ENCODE measurements at regions not wholly inside any gene's neighbourhood (a gene's known extent, or its start where the extent isn't known, plus 50 kb on each side); places are given as distances from the start of the nearest gene placed in this dataset.

DNA sequence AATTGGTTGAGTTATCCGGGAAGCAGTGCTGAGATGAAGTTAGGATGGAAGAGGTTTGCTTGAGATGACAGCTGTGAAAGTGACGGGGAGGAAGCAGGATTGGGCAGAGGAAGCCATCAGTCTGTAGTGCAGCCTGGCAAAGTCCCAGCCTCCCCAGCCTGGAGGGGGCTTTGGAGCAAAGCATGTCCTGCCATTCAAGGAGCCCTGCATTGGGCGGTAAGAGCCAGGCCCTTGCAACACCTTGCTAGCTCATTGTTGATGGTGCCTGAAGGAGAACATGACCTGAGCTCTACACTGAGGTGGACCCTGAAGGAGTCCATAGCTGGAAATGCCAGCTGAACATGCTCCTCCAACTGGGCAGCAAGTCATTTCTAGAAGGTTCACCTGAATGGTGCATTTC is 228.9 kb downstream of the ACKR3 start:
- intact Hi-C loops (cut with DNase I): no loop called here
- no peak for DNase-seq

DNA sequence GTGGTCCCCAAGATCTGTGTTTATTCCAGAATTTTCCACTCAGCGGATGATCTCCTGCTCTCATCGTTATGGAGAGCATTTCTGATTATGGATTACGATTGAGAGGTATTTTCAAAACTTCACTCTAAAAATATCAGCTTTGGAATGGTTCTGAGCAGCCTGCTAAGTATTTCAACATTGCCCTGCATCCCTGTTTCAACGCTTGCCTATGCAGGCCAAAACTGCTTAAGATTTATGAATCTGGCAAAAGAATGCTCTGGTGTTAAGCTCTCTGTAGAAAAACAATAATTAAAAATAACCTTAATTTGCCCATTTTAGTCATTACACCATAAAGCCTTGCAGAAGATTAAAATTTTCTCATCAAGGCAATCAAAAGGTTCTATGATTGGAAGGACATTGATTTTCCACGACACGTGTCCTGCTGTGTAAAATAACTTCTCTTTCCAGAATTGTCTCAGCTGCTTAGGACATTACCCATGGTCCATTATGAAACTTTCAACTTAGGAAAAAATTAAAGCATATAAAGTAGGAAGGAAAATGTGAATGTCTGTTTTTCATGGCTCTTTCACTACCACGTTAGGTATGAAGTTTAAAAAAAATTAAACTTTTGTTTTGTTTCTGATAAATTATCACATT is 229.9 kb downstream of the ACKR3 start:
- DNase-seq: no peak
- intact Hi-C loops (cut with DNase I): no loop called here

DNA sequence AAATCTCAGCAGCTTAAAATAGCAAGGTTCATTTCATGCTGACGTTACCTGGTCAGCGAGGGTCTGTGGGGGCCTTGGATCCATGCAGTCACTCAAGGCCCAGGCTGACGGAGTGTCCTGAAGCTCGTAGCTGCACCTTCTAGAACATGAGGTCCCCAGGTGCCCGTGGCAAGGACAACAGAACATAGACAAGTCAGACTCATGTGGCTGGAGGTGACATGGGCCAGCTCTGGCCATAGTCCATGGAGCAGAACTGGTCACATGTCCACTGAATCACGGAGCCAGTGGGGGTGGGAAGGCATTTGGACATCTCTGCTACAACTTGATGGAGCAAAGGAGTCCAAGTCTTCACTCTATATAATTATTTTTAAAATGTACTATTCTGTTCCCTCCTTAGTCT is 233.2 kb downstream of the ACKR3 start:
- no peak for DNase-seq
- intact Hi-C loops (cut with DNase I): no loop called here

DNA sequence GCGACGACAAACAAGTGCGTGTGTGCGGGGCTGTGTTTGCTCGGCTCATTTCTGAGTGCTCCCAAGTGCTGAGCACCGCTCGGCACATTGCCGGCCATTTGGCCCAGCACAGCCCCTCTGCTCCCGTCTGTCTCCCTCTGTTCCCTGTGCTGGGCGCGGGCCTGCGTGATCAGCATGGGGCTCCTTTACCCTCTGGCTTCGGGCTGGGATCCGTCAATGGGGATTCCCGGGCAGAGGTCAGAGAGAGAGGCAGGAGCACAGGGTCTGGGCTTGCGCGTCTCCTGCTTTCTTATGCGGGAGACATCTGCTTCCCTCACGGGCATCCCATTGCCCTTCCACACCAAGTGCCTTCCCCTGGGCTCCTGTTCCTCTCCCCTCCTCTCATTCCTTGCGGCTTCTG is 234.0 kb downstream of the ACKR3 start:
- intact Hi-C loops (cut with DNase I): no loop called here
- DNase-seq: peak in 1 of 42 donors; percentile 3

DNA sequence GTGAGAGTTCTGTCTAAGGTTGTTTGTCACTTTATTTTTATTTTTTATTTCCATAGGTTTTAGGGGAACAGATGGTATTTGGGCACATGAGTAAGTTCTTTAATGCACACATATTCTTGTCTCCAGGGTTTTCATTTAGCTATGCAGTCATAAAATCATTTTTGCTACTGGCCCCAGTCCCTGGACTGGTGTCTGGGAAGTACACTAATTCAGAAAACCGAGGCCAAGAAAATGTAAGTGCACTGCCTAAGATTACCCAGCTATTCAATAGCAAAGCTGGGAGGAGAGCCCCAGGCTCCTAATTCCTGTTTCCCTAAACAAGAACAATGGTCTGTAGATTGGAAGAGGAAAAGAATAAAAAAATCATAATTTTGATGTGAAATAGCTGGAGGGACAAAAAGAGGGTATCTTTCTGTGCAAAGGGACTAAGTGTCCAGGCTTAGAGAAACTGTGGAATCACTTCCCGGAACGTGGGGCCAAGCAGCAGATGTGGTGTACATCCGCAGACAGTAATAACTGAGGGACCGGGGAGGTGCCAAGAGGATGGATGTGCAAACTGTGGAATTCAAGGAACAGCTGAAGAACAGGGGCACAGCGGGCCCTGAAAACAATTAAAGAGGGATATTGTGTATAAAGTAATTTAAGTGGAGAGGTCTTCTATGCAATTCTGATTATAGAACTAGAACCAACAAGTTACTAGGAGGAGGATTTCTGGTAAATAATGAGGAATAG is 236.3 kb downstream of the ACKR3 start:
- intact Hi-C loops (cut with DNase I): no loop called here
- no peak for DNase-seq

DNA sequence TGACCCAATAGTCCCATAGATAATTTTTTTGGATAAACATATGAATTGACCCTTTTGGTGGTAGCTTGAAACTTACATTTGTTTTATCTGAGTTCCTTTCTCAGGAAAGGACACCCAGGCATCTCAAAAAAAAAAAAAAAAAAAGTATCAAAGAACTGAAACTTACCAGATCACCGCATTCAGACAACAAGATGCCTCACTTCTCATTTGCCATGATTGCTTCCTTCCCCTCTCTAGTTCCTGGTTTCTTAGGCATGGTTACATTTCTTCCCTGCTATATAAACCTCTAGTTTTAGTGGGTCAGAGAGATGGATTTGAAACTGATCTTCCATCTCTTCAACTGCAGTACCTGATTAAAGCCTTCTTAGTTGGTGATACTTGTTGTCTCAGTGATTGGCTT is 240.1 kb downstream of the ACKR3 start:
- intact Hi-C loops (cut with DNase I): no loop called here
- DNase-seq: no peak

DNA sequence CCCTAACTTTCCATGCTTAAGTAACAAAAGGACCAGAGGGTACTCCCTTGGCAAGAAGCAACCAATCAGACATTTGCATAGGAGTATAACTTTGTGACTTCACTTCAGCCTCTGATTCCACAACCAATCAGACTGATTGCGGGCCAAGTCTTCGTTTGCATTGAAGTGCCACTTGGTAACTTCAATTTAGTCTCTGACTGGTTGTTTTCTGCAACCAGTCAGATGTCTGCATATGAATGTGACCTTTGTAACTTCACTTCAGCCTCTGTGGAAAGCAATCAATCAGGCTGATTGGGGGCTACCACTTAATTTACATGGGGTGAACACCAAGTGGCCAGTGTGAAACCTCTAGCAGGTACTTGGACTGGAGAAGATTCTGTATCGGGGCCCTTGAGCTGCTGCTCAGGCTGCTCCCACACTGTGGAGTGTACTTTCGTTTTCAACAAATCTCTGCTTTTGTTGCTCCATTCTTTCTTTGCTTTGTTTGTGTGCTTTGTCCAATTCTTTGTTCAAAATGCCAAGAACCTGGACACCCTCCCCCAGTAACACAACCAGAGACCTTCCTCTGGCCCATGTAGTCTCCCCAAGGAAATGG is 241.5 kb downstream of the ACKR3 start:
- intact Hi-C loops (cut with DNase I): no loop called here
- no peak for DNase-seq

DNA sequence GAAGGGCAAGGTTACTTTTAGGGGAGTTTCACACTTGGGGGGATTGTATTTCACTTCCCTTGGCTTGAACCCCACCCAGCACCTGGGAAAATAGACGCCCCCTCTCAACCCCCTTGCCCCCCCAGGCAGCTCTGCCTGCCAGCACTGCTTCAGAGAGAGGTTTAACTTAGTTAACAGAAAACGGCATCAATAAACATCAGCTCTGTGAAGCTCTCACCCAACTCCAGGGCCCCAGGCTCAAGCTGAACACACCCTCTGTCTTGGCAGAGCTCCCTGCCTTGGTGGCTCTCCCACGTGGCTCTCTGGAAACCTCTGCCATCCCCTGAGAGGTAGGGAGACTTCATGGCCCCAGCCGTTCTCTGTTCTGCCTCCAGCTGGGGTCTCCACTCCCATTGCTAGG is 244.1 kb downstream of the ACKR3 start:
- no peak for DNase-seq
- intact Hi-C loops (cut with DNase I): no loop called here

DNA sequence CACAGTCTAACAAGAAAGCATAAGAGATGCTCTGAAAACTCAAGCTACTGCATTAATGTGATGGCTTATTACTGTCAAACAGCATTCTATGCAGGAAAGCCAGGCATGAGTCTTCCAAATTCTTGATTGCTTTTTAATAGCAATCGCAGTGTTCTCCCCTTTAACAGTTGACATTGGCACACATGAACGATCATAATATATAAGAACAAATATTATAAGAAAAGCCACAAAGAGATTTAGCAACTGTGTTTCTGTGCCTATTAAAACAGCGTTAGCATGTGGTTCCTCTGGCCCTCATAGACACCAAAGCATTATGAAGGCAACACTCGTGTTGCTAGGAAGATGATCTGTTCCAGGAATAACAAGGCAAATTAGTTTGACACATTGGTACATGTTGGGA is 245.0 kb downstream of the ACKR3 start:
- intact Hi-C loops (cut with DNase I): no loop called here
- DNase-seq: no peak

DNA sequence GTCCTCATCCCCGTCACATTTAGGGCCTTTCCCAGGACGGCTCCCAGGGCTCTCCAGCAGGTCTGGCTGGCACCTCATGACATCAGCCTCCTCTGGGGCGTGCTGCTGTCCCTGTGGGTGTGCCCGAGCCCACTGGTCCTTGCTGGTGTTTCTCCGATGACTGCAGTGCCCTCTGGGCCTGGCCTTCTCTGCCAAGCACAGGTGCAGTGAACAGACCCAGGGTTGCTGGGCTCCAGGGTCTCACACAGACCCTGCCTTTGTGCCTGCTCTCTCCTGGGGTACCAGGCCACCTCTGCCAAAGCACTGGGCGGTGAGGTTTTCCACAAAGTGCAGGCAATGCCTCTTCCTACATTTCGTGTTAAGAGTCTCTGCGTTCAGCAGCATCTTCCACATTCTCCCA is 246.1 kb downstream of the ACKR3 start:
- no peak for DNase-seq
- intact Hi-C loops (cut with DNase I): no loop called here

DNA sequence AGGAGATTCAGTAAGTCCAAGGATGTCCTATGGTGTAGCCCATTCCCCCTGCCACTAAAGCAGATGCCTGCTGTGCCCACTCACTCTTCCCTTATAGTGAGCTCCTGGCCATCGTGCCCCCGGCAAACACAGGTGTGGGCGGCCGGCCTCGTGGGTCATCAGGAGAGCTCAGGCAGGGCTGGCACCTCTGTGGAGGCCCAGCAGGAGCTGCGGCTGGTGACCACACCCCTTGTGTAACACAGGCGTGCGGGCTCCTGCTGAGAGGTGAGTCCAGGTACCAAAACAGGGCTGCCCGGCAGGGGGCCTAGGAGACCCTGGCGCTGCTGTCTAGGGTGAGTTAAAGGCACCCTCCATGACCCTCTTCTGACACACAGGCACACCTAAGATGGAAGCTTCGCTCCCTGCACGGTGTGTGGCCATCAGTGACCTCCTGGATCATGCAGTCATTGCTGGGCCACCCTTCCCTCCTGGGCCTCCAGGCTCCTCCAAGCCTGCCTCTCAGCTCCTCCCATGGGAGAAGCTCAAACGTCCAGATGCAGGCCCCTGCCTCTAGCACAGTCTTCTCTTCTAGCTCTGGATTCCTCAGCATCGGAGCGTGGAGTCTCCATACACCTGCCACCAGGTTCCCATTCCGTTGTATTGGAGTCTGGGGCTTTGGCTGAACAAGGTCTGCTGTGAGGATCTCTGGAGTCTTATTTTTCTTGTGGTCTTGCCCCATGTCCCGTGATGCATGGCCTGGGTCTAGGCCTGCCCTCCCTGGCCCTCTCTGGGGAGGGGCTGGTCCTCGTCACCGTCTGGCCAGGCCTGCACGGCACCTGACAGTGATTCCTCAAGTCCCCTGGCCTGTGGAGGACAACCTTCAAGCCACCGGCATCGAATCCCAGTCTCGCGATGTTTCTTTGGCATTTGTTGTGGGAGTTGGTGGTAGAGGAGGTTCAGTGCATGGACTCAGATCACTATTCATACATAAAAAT is 246.9 kb downstream of the ACKR3 start:
- DNase-seq: no peak
- intact Hi-C loops (cut with DNase I): no loop called here

DNA sequence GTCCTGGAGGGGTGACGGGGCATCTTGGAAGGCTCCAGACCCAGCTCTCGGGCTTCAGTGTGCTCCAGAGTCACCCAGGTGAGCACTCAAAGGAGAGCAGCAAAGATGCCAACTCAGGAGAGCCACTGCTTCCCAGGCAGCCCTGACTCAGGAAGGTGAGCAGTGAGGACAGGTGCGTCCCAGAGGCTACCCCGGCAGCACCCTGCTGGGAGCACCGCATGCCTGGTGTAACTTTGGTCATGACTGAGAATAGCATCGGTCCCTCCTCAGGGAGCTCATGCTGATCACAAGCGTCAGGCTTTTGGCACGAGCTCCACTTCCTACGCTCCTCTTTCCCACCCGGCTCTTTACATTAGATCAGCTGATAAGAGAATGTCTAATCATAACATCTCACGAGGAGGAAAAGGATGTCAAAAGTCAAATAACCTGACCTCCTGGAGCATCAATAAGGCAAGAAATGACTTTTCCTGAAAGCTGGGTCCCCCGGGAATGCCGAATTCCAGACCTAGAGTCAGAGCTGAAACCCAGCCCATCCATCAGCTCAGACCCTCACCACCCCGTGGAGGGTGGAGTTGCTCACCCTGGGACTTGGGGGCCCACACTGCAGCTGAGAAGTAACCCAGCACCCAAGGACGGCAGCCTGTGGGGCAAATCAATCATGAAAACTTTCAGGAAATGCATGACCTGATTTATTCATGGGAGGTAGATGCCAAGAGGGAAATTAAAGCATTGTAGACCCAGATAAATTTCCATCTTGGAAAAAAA is 248.8 kb downstream of the ACKR3 start:
- DNase-seq: no peak

DNA sequence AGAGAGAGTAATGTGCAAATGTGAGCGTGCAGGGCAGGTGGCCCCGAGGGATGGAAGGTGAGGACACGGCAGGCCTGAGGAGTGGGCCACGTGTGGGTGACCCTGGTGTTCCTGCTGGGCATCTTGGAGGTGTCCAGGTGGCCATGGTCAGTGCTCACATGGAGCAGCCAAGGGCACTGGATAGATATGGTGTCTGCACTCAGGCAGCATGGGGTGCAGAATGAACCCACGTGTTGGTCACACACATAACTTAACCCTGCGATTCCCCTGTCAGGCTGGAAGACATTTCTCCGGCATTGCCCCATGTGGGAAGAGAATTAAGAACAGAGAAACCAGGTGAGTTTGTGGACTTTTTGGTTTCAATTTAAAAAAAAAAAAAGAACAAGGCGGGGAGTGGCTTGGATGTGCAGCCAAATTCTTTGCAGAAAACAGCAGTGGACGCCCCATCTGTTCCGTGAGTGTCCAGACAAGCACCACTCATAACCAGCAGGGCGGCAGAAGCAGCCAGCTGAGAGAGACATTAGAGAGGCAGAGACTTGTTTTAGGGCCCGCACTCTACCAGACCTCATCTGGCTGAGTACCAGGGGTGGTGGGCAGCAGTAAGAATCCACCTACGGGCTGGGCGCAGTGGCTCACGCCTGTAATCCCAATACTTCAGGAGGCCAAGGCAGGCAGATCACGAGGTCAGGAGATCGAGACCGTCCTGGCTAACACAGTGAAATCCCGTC is 249.8 kb downstream of the ACKR3 start:
- no peak for DNase-seq
- intact Hi-C loops (cut with DNase I): no loop called here

More for the DNA sequence above, 248.8 kb downstream of the ACKR3 start:
- intact Hi-C loops (cut with DNase I): no loop called here

DNA sequence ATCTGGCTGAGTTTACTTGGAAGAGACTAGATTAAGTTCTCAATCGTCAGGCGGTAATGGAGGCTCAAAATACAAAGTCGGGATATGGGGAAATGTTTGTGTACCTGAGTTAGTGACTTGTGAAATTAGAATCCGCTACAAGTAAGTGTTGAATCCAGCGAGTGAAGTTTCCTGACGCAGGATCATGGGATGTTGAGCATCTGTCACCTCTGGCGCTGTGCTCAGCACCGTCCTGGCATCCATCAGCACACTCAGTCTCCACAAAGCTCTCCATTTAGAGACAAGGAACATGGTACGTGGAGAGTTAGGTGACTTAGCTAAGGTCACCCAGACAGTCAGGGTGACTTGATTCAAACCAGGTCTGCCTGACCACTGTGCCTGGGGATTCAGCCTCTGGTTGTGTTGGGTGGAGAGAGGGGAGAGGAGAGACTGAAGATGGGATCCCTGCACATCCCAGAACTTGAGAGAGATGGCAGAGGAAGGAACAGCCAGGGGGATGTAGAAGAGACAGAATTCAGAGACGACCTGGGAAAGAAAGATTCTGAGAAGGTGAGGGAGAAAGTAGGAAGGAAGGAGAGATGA is 251.2 kb downstream of the ACKR3 start:
- intact Hi-C loops (cut with DNase I): no loop called here
- no peak for DNase-seq

DNA sequence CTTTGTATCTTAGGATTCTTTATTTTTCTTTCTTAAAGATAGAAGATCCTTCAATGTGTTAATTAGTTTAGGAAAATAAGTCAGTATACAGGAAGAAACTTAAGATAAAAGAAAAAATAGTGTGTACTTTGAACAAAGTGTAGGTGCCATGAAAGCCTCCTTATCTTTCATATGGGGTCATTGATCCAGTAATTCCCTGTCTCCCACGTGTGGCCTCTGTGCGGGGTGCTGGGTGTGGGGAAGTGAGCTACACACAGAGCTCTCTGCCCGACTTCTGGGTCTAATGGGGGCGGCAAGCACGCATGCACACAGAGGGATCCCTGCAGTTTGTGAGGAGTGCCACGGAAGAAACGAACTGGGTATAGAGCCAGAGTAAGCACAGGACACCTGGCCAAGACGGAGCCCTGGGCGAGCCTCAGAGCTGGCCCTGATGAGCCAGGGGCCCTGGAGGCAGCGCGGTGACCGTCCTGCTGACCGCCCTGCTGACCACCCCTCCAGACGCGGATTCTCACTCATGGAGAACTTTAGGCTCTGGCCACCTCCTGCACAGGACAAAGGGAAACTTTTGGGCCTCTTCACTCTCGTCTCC is 253.5 kb downstream of the ACKR3 start:
- no peak for DNase-seq
- intact Hi-C loops (cut with DNase I): no loop called here

DNA sequence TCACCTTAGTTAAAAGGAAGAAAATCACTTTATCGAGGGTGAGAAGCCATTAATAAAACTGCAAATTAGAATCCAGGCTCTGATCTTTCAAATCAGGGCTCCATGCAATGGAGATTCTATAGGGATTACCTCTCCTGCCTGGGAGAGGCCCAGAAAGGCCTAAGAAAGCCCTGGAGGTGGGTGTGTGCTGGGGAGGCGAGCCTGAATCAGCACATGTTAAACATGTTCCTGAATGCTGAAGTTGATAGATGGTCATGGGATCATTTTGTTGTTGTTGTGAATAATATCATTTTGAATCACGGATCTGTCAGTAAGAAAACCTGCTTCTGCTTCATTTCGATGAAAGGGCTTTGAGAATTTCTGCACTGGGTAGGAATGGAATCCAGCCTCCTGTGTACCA is 254.3 kb downstream of the ACKR3 start:
- intact Hi-C loops (cut with DNase I): no loop called here
- DNase-seq: no peak

DNA sequence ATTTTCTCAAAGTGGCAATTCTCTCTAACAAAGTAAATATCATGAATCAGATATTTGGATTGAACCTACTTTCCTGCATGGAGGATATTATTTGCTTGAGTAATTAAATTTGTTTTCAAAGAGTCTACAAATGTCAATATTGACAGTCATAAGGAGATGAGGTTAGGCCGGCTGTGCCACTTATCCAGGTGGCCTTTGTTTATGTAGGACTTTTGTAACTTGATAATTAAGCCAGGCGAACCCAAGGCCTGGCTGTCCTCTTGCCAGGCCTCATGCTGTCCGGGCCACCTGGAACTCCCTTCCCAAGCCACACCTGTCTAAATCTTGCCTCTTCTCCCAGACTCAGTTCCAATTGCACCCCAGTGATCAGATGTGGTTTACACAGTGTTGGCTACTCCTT is 255.2 kb downstream of the ACKR3 start:
- intact Hi-C loops (cut with DNase I): no loop called here
- DNase-seq: no peak
